Hepatocyte (in vitro differentiated cells): ENCODE measurements at regions not wholly inside any gene's neighbourhood (a gene's known extent, or its start where the extent isn't known, plus 50 kb on each side); places are given as distances from the start of the nearest gene placed in this dataset.

Experiments used
- DNase-seq: peaks from one replicate; pipeline ENCODE4 v3.0.0-alpha.2; 2016; ENCODE audit warnings: low spot score
- H2AFZ ChIP-seq: fragments of 200-600 bp; sonication (generic); 2 replicates; pipeline ENCODE4 v1.6.0; 2016; ENCODE audit warnings: antibody characterized with exemption, mild to moderate bottlenecking
- H3K27ac ChIP-seq: fragments of 200-600 bp; sonication (generic); 2 replicates; pipeline ENCODE4 v1.5.1; 2016; ENCODE audit warnings: mild to moderate bottlenecking
- H3K27me3 ChIP-seq: fragments of 200-600 bp; sonication (generic); 2 replicates; pipeline ENCODE4 v1.6.1; 2016
- H3K36me3 ChIP-seq: fragments of 200-600 bp; sonication (generic); replicated peaks from 2 replicates; pipeline ENCODE4 v1.5.1; 2016; ENCODE audit warnings: low read depth; ENCODE audit not compliant: insufficient read depth
- H3K4me1 ChIP-seq: fragments of 200-600 bp; sonication (generic); 2 replicates; pipeline ENCODE4 v1.5.1; 2016; ENCODE audit warnings: mild to moderate bottlenecking, moderate library complexity; ENCODE audit not compliant: insufficient read depth
- H3K4me2 ChIP-seq: fragments of 200-600 bp; sonication (generic); 2 replicates; pipeline ENCODE4 v1.6.0; 2016
- H3K4me3 ChIP-seq: fragments of 200-600 bp; sonication (generic); 2 replicates; pipeline ENCODE4 v1.5.1; 2016; ENCODE audit warnings: mild to moderate bottlenecking
- H3K79me2 ChIP-seq: fragments of 200-600 bp; sonication (generic); 2 replicates; pipeline ENCODE4 v1.6.0; 2017; ENCODE audit warnings: mild to moderate bottlenecking
- H3K9me2 ChIP-seq: fragments of 200-600 bp; sonication (generic); replicated peaks from 2 replicates; pipeline ENCODE4 v1.6.0; 2017; ENCODE audit warnings: mild to moderate bottlenecking; ENCODE audit not compliant: insufficient read depth
- H3K9me3 ChIP-seq: fragments of 200-600 bp; sonication (generic); 2 replicates; pipeline ENCODE4 v1.5.1; 2016; ENCODE audit warnings: low read depth, mild to moderate bottlenecking
- H4K20me1 ChIP-seq: fragments of 200-600 bp; sonication (generic); 2 replicates; pipeline ENCODE4 v1.6.0; 2016; ENCODE audit warnings: mild to moderate bottlenecking; ENCODE audit not compliant: insufficient read depth, poor library complexity, severe bottlenecking
- EZH2 ChIP-seq: fragments of 200-600 bp; sonication (generic); IDR thresholded peaks from 2 replicates; pipeline ENCODE4 v1.6.1; 2016; ENCODE audit warnings: antibody characterized with exemption, mild to moderate bottlenecking, borderline replicate concordance
- EZH2phosphoT487 ChIP-seq: fragments of 200-600 bp; sonication (generic); IDR thresholded peaks from one replicate; pipeline ENCODE4 v1.6.1; 2018; ENCODE audit warnings: antibody characterized with exemption, mild to moderate bottlenecking, low read depth, moderate library complexity; ENCODE audit not compliant: unreplicated experiment, severe bottlenecking
- WGBS: methylation state at CpG from one replicate; pipeline ENCODE4 v1.1.6; 2016; ENCODE audit warnings: low lambda C conversion rate; ENCODE audit errors: missing lambda C conversion rate; 5-methylcytosine and 5-hydroxymethylcytosine counted together
- TF ChIP-seq, protein P1 (sequence below): fragments of 200-600 bp; sonication (generic); IDR thresholded peaks from 2 replicates; pipeline ENCODE4 v1.5.1; 2016; ENCODE audit warnings: antibody characterized with exemption, mild to moderate bottlenecking; ENCODE audit not compliant: poor library complexity

- Histone ChIP-seq H3K4me2 (no peak overlapping the region), H3K27me3 (no peaks in the 10 kb centered on the region), H3K9me2 (no peaks in the 10 kb centered on the region), H3K36me3 (no peaks in the 10 kb centered on the region), H3K27ac (no peak overlapping the region), H3K79me2 (no peaks in the 10 kb centered on the region), H3K4me1 (no peaks in the 10 kb centered on the region), H2AFZ (no peak overlapping the region), H3K9me3 (no peaks in the 10 kb centered on the region), H3K4me3 (no peak overlapping the region), H4K20me1 (no peaks in the 10 kb centered on the region)
- no peak for DNase-seq
- 64% methylated on average over 4 of the region's 4 CpGs for WGBS
- TF ChIP-seq EZH2, result no peak
- TF ChIP-seq EZH2phosphoT487, result no peak
Measured at GRCh38 chr9:120040896-120041295, 539.1 kb downstream of the CDK5RAP2 start.

DNA sequence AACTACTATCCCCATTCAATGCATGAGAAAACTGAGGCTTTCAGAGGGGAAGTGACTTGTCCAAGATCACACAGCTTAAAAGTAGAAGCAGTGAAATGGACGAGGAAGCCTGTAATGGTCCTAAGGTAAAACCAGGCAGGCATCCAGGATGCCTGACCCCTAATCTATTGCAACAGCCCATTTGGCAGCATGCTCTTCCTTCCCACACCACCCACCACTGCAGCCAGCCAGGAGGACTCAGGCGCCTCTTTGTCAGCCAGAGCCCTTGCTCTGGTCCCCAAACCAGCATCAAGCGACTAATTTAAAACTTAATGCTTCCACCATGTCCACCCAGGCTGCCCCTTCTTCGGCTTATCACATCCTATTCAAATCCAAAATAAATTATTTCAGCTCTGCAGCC lies 541.6 kb downstream of the CDK5RAP2 start:
- H3K4me3 ChIP-seq, result no peak overlapping the region

GRCh38 chr9:120032639-120033038 lies 547.3 kb downstream of the CDK5RAP2 start:
- no peak for TF ChIP-seq EZH2phosphoT487
- TF ChIP-seq EZH2, result no peak
- TF ChIP-seq, protein P1, sequence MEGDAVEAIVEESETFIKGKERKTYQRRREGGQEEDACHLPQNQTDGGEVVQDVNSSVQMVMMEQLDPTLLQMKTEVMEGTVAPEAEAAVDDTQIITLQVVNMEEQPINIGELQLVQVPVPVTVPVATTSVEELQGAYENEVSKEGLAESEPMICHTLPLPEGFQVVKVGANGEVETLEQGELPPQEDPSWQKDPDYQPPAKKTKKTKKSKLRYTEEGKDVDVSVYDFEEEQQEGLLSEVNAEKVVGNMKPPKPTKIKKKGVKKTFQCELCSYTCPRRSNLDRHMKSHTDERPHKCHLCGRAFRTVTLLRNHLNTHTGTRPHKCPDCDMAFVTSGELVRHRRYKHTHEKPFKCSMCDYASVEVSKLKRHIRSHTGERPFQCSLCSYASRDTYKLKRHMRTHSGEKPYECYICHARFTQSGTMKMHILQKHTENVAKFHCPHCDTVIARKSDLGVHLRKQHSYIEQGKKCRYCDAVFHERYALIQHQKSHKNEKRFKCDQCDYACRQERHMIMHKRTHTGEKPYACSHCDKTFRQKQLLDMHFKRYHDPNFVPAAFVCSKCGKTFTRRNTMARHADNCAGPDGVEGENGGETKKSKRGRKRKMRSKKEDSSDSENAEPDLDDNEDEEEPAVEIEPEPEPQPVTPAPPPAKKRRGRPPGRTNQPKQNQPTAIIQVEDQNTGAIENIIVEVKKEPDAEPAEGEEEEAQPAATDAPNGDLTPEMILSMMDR, result peak; percentile 19
- Histone ChIP-seq H3K36me3 (no peaks in the 10 kb centered on the region), H3K9me3 (no peaks in the 10 kb centered on the region), H3K79me2 (no peaks in the 10 kb centered on the region), H3K4me3 (no peak overlapping the region), H3K4me2 (no peak overlapping the region), H2AFZ (no peak overlapping the region), H3K27me3 (no peaks in the 10 kb centered on the region), H3K4me1 (no peaks in the 10 kb centered on the region), H3K9me2 (no peaks in the 10 kb centered on the region), H3K27ac (no peak overlapping the region), H4K20me1 (no peaks in the 10 kb centered on the region)
- DNase-seq, result no peak
- WGBS, result 90% methylated on average over 9 of the region's 9 CpGs

More for the DNA sequence above, 541.6 kb downstream of the CDK5RAP2 start:
- no peaks in the 10 kb centered on the region for H4K20me1 ChIP-seq
- no peak for TF ChIP-seq EZH2
- no peak for TF ChIP-seq EZH2phosphoT487
- TF ChIP-seq, protein P1, result no peak
- no peaks in the 10 kb centered on the region for H3K9me2 ChIP-seq
- H3K9me3 ChIP-seq, result no peaks in the 10 kb centered on the region
- H3K27me3 ChIP-seq, result no peaks in the 10 kb centered on the region
- no peak overlapping the region for H3K4me2 ChIP-seq
- no peak overlapping the region for H3K27ac ChIP-seq
- DNase-seq, result no peak
- H2AFZ ChIP-seq, result no peak overlapping the region
- WGBS, result 89% methylated on average over 4 of the region's 4 CpGs
- no peaks in the 10 kb centered on the region for H3K79me2 ChIP-seq
- H3K4me1 ChIP-seq, result no peaks in the 10 kb centered on the region
- no peaks in the 10 kb centered on the region for H3K36me3 ChIP-seq

- Histone ChIP-seq H2AFZ (no peak overlapping the region), H4K20me1 (no peaks in the 10 kb centered on the region), H3K27me3 (no peaks in the 10 kb centered on the region), H3K9me3 (no peaks in the 10 kb centered on the region), H3K9me2 (no peaks in the 10 kb centered on the region), H3K4me1 (no peaks in the 10 kb centered on the region), H3K4me2 (no peak overlapping the region), H3K79me2 (no peaks in the 10 kb centered on the region), H3K4me3 (no peak overlapping the region), H3K36me3 (no peaks in the 10 kb centered on the region), H3K27ac (no peak overlapping the region)
- TF ChIP-seq, protein P1, result no peak
- no peak for TF ChIP-seq EZH2phosphoT487
- no peak for TF ChIP-seq EZH2
- whole genome bisulfite sequencing, result 51% methylated on average over 5 of the region's 5 CpGs
- DNase-seq, result no peak
Measured at GRCh38 chr9:120030847-120031246, 549.1 kb downstream of the CDK5RAP2 start.
